Thyroid gland (tissue), 4 donors: ENCODE measurements at regions not wholly inside any gene's neighbourhood (a gene's known extent, or its start where the extent isn't known, plus 50 kb on each side); places are given as distances from the start of the nearest gene placed in this dataset.
A peak's percentile ranks its signal among the peaks of the same experiment; 100 is the strongest.

ENCODE experiments used
- DNase-seq, 2 donors: peaks; one replicate each; pipeline ENCODE4 v3.0.0-alpha.2; 2019
- H3K27ac ChIP-seq, 3 donors: fragments of 200-600 bp; sonication (generic); 1 replicate in 2 of 3; 2 replicates in 1 of 3; pipeline ENCODE4 v1.5.1; 2016 to 2019; ENCODE audit warnings: mild to moderate bottlenecking in 1 of 3, moderate library complexity in 1 of 3
- H3K27me3 ChIP-seq: fragments of 200-600 bp; sonication (generic); one replicate; pipeline ENCODE4 v1.5.1; 2019
- H3K36me3 ChIP-seq, 2 donors: fragments of 200-600 bp; sonication (generic); one replicate each; pipeline ENCODE4 v1.5.1; 2016 to 2019
- H3K4me1 ChIP-seq, 2 donors: fragments of 200-600 bp; sonication (generic); one replicate each; pipeline ENCODE4 v1.5.1; 2017 to 2019
- H3K4me3 ChIP-seq, 3 donors: fragments of 200-600 bp; sonication (generic); replicated peaks in 1 of 3; 1 replicate in 2 of 3; 2 replicates in 1 of 3; pipeline ENCODE4 v1.5.1; 2016; ENCODE audit warnings: mild to moderate bottlenecking in 1 of 3
- H3K9me3 ChIP-seq: fragments of 200-600 bp; sonication (generic); one replicate; pipeline ENCODE4 v1.5.1; 2017
- POLR2A ChIP-seq, 2 donors: fragments of 450-650 bp; IDR thresholded peaks; one replicate each; pipeline ENCODE4 v1.6.1; 2017; ENCODE audit warnings: antibody characterized with exemption in 2 of 2, mild to moderate bottlenecking in 2 of 2, moderate library complexity in 1 of 2
- WGBS, 2 donors: methylation state at CpG; one replicate each; pipeline ENCODE4 v1.1.5; 2017; 5-methylcytosine and 5-hydroxymethylcytosine counted together
- intact Hi-C: fragments of 100-400 bp; cut with DNase I; formaldehyde crosslinking; loops from one replicate; pipeline ENCODE4 v1.15.1; 2023
- TF ChIP-seq, protein P1 (sequence below), 6 experiments: fragments of 200-600 bp in 3 of 6; fragments of 450-650 bp in 3 of 6; sonication (generic) in 3 of 6; IDR thresholded peaks; one replicate each; pipeline ENCODE4 v1.5.1; 2016 to 2019; ENCODE audit warnings: antibody characterized with exemption in 6 of 6, mild to moderate bottlenecking in 2 of 6, inconsistent platforms in 1 of 6, moderate library complexity in 1 of 6

DNA sequence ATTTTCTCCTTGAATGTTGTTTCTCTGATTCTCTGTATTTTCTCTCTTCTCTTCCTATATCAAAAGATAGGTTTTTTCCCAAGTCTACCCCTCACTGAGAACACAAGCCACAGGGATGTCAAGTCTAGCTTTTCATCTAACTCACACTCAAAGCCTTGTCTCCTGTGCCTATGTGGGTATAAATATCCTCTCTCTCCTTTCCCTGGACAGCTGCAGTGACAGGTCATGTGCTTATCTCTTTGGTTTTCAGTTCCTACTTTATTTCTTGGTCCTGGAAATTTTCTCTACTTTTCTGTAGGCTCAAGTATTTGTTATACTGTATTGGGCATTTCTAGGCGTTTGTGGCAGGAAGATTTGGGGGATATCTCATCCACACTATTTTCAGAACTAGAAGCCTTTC lies 182.4 kb upstream of the MVB12B start:
- no peaks in the 10 kb centered on the region for H3K4me1 ChIP-seq
- WGBS, 2 donors, result 58 to 73% methylated on average over 1 of the region's 1 CpG
- H3K27me3 ChIP-seq, result no peaks in the 10 kb centered on the region
- H3K27ac ChIP-seq, result no peak overlapping the region
- no peak for DNase-seq
- intact Hi-C loops, result no loop called here
- H3K36me3 ChIP-seq, result no peaks in the 10 kb centered on the region
- H3K9me3 ChIP-seq, result no peaks in the 10 kb centered on the region
- TF ChIP-seq POLR2A (IDR thresholded peaks at IDR 0.05), result no peak
- TF ChIP-seq, protein P1, sequence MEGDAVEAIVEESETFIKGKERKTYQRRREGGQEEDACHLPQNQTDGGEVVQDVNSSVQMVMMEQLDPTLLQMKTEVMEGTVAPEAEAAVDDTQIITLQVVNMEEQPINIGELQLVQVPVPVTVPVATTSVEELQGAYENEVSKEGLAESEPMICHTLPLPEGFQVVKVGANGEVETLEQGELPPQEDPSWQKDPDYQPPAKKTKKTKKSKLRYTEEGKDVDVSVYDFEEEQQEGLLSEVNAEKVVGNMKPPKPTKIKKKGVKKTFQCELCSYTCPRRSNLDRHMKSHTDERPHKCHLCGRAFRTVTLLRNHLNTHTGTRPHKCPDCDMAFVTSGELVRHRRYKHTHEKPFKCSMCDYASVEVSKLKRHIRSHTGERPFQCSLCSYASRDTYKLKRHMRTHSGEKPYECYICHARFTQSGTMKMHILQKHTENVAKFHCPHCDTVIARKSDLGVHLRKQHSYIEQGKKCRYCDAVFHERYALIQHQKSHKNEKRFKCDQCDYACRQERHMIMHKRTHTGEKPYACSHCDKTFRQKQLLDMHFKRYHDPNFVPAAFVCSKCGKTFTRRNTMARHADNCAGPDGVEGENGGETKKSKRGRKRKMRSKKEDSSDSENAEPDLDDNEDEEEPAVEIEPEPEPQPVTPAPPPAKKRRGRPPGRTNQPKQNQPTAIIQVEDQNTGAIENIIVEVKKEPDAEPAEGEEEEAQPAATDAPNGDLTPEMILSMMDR (IDR thresholded peaks at IDR 0.05), result no peak
- no peak overlapping the region for H3K4me3 ChIP-seq

DNA sequence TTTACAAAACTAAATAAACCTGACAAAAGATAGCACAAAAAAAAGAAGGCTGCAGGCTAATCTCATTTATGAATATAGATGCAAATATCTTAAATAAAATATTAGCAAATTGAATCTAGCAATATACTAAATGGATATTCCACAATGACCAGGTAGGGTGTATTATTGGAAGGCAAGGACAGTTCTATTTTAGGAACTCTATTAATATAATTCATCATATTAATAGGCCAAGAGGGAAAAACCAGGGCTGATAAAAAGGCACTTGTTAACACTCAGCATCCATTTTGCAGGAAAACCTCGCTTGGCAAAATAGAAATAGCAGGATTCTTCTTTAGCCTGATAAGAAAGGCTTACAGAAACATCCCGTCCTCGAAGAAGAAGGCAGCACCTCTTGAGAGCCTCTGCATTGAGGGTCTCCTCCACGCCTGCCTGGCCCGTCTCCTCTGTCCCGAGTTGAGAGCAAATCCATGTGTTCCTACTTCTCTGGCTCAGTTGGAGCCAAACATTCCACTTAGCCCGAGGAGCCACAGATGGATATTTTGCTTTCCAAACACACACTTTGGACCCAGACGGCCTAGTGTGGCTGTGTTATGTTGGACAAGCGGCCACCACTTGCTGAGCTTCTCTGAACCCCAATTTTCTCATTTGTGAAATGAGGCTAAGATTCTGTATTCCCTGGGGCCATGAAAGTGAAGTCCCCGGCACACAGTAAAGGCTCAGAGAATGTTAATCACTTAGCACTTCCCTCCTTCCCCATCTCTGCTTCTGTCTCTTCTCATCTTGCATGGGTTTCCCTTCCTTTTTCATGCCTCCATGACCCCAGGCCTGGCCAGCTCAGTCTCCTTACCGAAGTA lies 181.8 kb upstream of the MVB12B start:
- WGBS, 2 donors, result 44 to 53% methylated on average over 11 of the region's 11 CpGs
- no peak for DNase-seq

DNA sequence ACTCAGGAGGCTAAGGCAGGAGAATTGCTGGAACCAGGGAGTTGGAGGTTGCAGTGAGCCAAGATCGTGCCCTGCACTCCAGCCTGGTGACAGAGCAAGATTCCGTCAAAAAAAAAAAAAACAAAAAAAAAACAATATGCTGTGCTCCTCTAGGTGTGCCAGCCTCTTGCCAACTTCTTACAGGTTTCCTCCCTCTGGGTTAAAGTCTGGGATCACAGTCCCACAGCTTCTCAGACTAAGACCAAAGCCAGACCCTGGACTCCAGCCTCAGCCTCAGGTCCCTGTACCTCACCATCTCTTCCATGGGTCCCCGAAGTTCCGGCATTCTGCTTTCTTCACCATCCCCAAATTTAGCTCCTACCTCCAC lies 180.8 kb upstream of the MVB12B start:
- DNase-seq, result no peak
- intact Hi-C loops, result no loop called here
- no peak for TF ChIP-seq POLR2A (IDR thresholded peaks at IDR 0.05)
- TF ChIP-seq, protein P1 (IDR thresholded peaks at IDR 0.05), result no peak
- Histone ChIP-seq H3K4me1 (no peaks in the 10 kb centered on the region), H3K27ac (no peak overlapping the region), H3K9me3 (no peaks in the 10 kb centered on the region), H3K4me3 (no peak overlapping the region), H3K27me3 (no peaks in the 10 kb centered on the region), H3K36me3 (no peaks in the 10 kb centered on the region)
- WGBS, 2 donors, result 76 to 80% methylated on average over 4 of the region's 4 CpGs

More for the DNA sequence above, 181.8 kb upstream of the MVB12B start:
- no peaks in the 10 kb centered on the region for H3K27me3 ChIP-seq
- H3K27ac ChIP-seq, result no peak overlapping the region
- TF ChIP-seq, protein P1 (IDR thresholded peaks at IDR 0.05), result no peak
- no peak for TF ChIP-seq POLR2A (IDR thresholded peaks at IDR 0.05)
- intact Hi-C loops, result no loop called here
- no peaks in the 10 kb centered on the region for H3K36me3 ChIP-seq
- no peaks in the 10 kb centered on the region for H3K9me3 ChIP-seq
- H3K4me3 ChIP-seq, result no peak overlapping the region
- H3K4me1 ChIP-seq, result no peaks in the 10 kb centered on the region

DNA sequence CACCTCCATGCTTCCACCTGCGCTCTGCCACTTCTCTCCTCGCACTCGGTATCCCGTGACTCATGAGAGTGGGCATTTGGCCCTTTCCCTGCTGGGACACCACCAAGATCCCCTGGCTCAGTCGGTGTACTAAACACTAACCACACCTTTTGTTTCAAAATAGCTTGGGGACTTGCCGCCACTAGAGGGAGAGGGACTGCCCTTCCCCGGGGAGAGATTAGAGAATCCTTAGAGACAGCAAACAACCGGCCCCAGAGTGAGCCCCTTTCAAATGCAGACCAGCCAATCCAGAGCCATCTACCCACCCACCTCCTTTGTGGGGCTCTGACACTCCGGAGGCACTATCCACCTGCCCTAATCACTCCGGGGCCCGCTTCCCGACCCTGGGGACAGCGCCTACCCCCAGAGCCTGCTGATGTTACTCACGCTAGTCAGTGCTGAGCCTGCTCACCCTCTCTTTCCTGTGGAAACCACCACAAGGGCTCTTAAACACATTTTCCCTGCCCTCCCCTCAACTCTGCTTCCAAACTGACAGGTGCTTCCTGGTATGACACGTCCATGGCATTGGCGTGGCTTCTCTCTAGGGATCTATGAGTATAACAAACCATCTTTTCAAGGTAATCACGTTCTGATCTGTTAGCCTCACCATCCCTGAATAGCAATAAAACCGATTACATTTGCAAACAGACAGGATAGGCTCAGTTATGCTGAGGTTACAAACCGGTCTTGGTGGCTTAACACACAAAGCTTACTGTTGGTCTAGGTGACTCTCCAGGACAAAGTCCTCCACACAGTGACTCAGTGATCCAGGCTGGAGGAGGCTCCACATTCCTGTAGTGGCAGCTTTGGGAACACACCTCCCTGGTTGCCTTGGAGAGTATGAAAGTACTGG lies 180.1 kb upstream of the MVB12B start:
- DNase-seq, result no peak
- TF ChIP-seq POLR2A (IDR thresholded peaks at IDR 0.05), result no peak
- TF ChIP-seq, protein P1 (IDR thresholded peaks at IDR 0.05), result peak in 1 of 6 experiments; percentile 24
- no peaks in the 10 kb centered on the region for H3K4me1 ChIP-seq
- H3K27ac ChIP-seq, result no peak overlapping the region
- no peaks in the 10 kb centered on the region for H3K9me3 ChIP-seq
- no peaks in the 10 kb centered on the region for H3K36me3 ChIP-seq
- intact Hi-C loops, result no loop called here
- no peaks in the 10 kb centered on the region for H3K27me3 ChIP-seq
- 24 to 35% methylated on average over 19 of the region's 19 CpGs for WGBS, 2 donors
- H3K4me3 ChIP-seq, result no peak overlapping the region
